A549 (cell line): ENCODE measurements at regions not wholly inside any gene's neighbourhood (a gene's known extent, or its start where the extent isn't known, plus 50 kb on each side); places are given as distances from the start of the nearest gene placed in this dataset.

Source experiments
- ATAC-seq, 2 experiments: fragments of 200-7000 bp in 1 of 2; fragments of >200 bp in 1 of 2; cut with Nextera tagmentation in 1 of 2; cut with Tn5 transposase in 1 of 2; 3 replicates each; pipeline versions ENCODE4 v1.8.0 to v1.9.1; 2018 to 2020; ENCODE audit warnings: mild to moderate bottlenecking in 1 of 2, moderate library complexity in 1 of 2
- CTCF ChIA-PET: fragments of 300-600 bp; sonication (Branson Sonifier 250); formaldehyde crosslinking; extraction: SDS; loops from one replicate; lab custom pipeline; 2021; ENCODE audit warnings: antibody characterized with exemption, inconsistent platforms; lab: Yijun Ruan, JAX
- POLR2A ChIA-PET: fragments of 350-600 bp; formaldehyde crosslinking; extraction: SDS; loops from one replicate; lab custom pipeline; 2021; ENCODE audit warnings: antibody characterized with exemption, inconsistent platforms; lab: Yijun Ruan, JAX
- DNase-seq, 2 experiments: peaks; one replicate each; pipeline versions ENCODE4 v3.0.0 to v3.0.0-alpha.2; 2011 to 2016; ENCODE audit warnings: low read depth in 1 of 2, low spot score in 1 of 2
- FAIRE-seq: peaks from 2 replicates; lab custom pipeline; 2011; peaks lifted over from hg19 to GRCh38; lab: Jason Lieb, UNC
- H3K27ac ChIP-seq, 2 experiments: fragments of >200 bp; sonication (Bioruptor Twin); formaldehyde crosslinking; 3 replicates each; pipeline ENCODE4 v1.5.1; 2016 to 2017
- H3K4me1 ChIP-seq: fragments of >200 bp; sonication (Bioruptor Twin); formaldehyde crosslinking; 3 replicates; pipeline ENCODE4 v1.6.1; 2016
- H3K4me2 ChIP-seq: fragments of >200 bp; sonication (Bioruptor Twin); formaldehyde crosslinking; 3 replicates; pipeline ENCODE4 v1.6.1; 2016
- H3K4me3 ChIP-seq: fragments of >200 bp; sonication (Bioruptor Twin); formaldehyde crosslinking; 3 replicates; pipeline ENCODE4 v1.5.1; 2016
- H3K9me3 ChIP-seq: fragments of >200 bp; sonication (Bioruptor Twin); formaldehyde crosslinking; 3 replicates; pipeline ENCODE4 v1.6.1; 2016
- ATOH8 ChIP-seq: fragments of 250-450 bp; sonication (Bioruptor Pico); IDR thresholded peaks from 2 replicates; pipeline ENCODE4 v1.5.0; 2020; ENCODE audit warnings: low read depth, mild to moderate bottlenecking, moderate library complexity
- BHLHE40 ChIP-seq: IDR thresholded peaks from 2 replicates; pipeline ENCODE4 v1.6.1; 2012; ENCODE audit warnings: low read depth, low read length, inconsistent platforms
- CBX8 ChIP-seq: fragments of 200-600 bp; sonication (generic); IDR thresholded peaks from 2 replicates; pipeline ENCODE4 v1.6.1; 2016
- CHD2 ChIP-seq: fragments of 150-350 bp; IDR thresholded peaks from 2 replicates; pipeline ENCODE4 v1.6.1; 2014; ENCODE audit warnings: low read length; ENCODE audit not compliant: partially characterized antibody
- EHMT2 ChIP-seq: fragments of 200-600 bp; sonication (generic); IDR thresholded peaks from 2 replicates; pipeline ENCODE4 v1.6.1; 2016; ENCODE audit warnings: antibody characterized with exemption, low read depth, mild to moderate bottlenecking, moderate library complexity
- FOXS1 ChIP-seq: fragments of 250-450 bp; sonication (Bioruptor Pico); IDR thresholded peaks from 2 replicates; pipeline ENCODE4 v1.5.0; 2020; ENCODE audit warnings: mild to moderate bottlenecking, moderate library complexity
- GATA3 ChIP-seq: IDR thresholded peaks from 2 replicates; pipeline ENCODE4 v1.6.1; 2012; ENCODE audit warnings: borderline replicate concordance
- HOXB13 ChIP-seq: fragments of 250-450 bp; sonication (Bioruptor Pico); IDR thresholded peaks from 2 replicates; pipeline ENCODE4 v1.5.0; 2020; ENCODE audit warnings: low read depth, mild to moderate bottlenecking, moderate library complexity
- HOXB5 ChIP-seq: fragments of 250-450 bp; sonication (Bioruptor Pico); IDR thresholded peaks from 2 replicates; pipeline ENCODE4 v1.5.0; 2020; ENCODE audit warnings: mild to moderate bottlenecking, moderate library complexity
- JUN ChIP-seq, 2 experiments: fragments of >200 bp; sonication (Bioruptor Twin); formaldehyde crosslinking; IDR thresholded peaks; 2 replicates in 1 of 2; 3 replicates in 1 of 2; pipeline ENCODE4 v1.6.1; 2016 to 2017
- MAZ ChIP-seq: fragments of 150-350 bp; IDR thresholded peaks from 2 replicates; pipeline ENCODE4 v1.6.1; 2014; ENCODE audit warnings: antibody characterized with exemption, low read depth, low read length, borderline replicate concordance
- NFE2L2 ChIP-seq: fragments of 150-350 bp; conservative IDR thresholded peaks from 2 replicates; pipeline ENCODE4 v1.6.1; 2014; ENCODE audit warnings: low read length
- PBX3 ChIP-seq: IDR thresholded peaks from 2 replicates; pipeline ENCODE4 v1.6.1; 2012
- POLR2AphosphoS2 ChIP-seq: conservative IDR thresholded peaks from 2 replicates; pipeline ENCODE4 v1.6.1; 2012; ENCODE audit warnings: low read length, improper control_type of control experiment, inconsistent platforms
- RCOR1 ChIP-seq: fragments of 150-350 bp; IDR thresholded peaks from 2 replicates; pipeline ENCODE4 v1.6.1; 2014; ENCODE audit warnings: antibody characterized with exemption, low read length, low read depth
- RNF2 ChIP-seq: fragments of 200-600 bp; sonication (generic); IDR thresholded peaks from 2 replicates; pipeline ENCODE4 v1.6.1; 2016; ENCODE audit warnings: low read depth, mild to moderate bottlenecking, antibody characterized with exemption, moderate library complexity, borderline replicate concordance
- ZC3H11A ChIP-seq: fragments of 450-650 bp; IDR thresholded peaks from 2 replicates; pipeline ENCODE4 v1.6.1; 2014; ENCODE audit warnings: antibody characterized with exemption, mild to moderate bottlenecking
- ZSCAN20 ChIP-seq: fragments of 250-450 bp; sonication (Bioruptor Pico); IDR thresholded peaks from 2 replicates; pipeline ENCODE4 v1.8.0; 2022; ENCODE audit warnings: mild to moderate bottlenecking, moderate library complexity
- WGBS: methylation state at CpG from one replicate; pipeline ENCODE4 v1.1.6; 2017; ENCODE audit errors: missing lambda C conversion rate; 5-methylcytosine and 5-hydroxymethylcytosine counted together
- TF ChIP-seq, protein P1 (sequence below): fragments of 200-600 bp; sonication (generic); IDR thresholded peaks from 2 replicates; pipeline ENCODE4 v1.6.1; 2016; ENCODE audit warnings: antibody characterized with exemption, mild to moderate bottlenecking, moderate library complexity
- TF ChIP-seq, protein P2 (sequence below): fragments of >200 bp; sonication (Bioruptor Twin); formaldehyde crosslinking; IDR thresholded peaks from 3 replicates; pipeline ENCODE4 v1.6.1; 2016

- TF ChIP-seq HOXB5 (CRISPR knock-in tag), result no peak
- TF ChIP-seq RNF2, result no peak
- no peak for TF ChIP-seq CBX8
- TF ChIP-seq ZC3H11A, result no peak
- no peak for TF ChIP-seq ZSCAN20
- TF ChIP-seq CHD2, result no peak
- TF ChIP-seq FOXS1, result no peak
- no peak for TF ChIP-seq EHMT2
- TF ChIP-seq BHLHE40, result no peak
- TF ChIP-seq, protein P1, sequence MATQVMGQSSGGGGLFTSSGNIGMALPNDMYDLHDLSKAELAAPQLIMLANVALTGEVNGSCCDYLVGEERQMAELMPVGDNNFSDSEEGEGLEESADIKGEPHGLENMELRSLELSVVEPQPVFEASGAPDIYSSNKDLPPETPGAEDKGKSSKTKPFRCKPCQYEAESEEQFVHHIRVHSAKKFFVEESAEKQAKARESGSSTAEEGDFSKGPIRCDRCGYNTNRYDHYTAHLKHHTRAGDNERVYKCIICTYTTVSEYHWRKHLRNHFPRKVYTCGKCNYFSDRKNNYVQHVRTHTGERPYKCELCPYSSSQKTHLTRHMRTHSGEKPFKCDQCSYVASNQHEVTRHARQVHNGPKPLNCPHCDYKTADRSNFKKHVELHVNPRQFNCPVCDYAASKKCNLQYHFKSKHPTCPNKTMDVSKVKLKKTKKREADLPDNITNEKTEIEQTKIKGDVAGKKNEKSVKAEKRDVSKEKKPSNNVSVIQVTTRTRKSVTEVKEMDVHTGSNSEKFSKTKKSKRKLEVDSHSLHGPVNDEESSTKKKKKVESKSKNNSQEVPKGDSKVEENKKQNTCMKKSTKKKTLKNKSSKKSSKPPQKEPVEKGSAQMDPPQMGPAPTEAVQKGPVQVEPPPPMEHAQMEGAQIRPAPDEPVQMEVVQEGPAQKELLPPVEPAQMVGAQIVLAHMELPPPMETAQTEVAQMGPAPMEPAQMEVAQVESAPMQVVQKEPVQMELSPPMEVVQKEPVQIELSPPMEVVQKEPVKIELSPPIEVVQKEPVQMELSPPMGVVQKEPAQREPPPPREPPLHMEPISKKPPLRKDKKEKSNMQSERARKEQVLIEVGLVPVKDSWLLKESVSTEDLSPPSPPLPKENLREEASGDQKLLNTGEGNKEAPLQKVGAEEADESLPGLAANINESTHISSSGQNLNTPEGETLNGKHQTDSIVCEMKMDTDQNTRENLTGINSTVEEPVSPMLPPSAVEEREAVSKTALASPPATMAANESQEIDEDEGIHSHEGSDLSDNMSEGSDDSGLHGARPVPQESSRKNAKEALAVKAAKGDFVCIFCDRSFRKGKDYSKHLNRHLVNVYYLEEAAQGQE, result no peak
- TF ChIP-seq HOXB13 (CRISPR knock-in tag), result no peak
- no peak for TF ChIP-seq ATOH8 (CRISPR knock-in tag)
- Histone ChIP-seq H3K27ac (no peak overlapping the region), H3K4me3 (no peak overlapping the region), H3K9me3 (no peaks in the 10 kb centered on the region; the same call in 2 of the 3 replicates), H3K4me1 (no peaks in the 10 kb centered on the region), H3K4me2 (no peak overlapping the region)
- no peak for ATAC-seq
- ChIA-PET POLR2A (no interaction called here), CTCF (no interaction called here)
- peak; percentile 23 for FAIRE-seq
- no peak for DNase-seq
- 3% methylated on average over 7 of the region's 7 CpGs for WGBS
Observed at GRCh38 chr17:13266606-13267005, 248.8 kb upstream of the ELAC2 start.

DNA sequence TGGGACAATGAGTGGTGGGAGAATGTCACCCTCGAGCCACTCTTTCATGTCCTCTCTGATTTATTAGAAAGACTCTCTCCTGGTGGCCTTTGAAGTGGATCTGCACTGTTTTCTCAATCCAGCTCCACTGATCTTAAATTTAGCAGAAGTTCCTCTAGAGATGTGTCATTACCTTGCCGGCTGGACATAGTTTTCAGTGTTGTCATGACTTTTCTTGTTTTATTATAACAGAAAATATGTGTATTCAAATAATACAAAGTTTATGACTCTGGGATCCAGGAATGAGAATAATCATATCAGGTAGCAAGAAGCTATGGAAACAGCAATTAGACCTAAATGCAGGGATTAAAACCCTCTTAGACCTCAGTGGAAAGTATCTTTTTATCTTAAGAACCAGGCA lies 247.5 kb upstream of the ELAC2 start:
- H3K27ac ChIP-seq, result no peak overlapping the region
- ChIA-PET CTCF (interaction anchor here (1.3 kb wide), 1 partner anchor 235 kb away, joined by 3 read pairs; no protein-coding TSS in a partner anchor), POLR2A (no interaction called here)
- TF ChIP-seq EHMT2, result no peak
- TF ChIP-seq PBX3, result no peak
- no peak for TF ChIP-seq MAZ
- no peak for TF ChIP-seq NFE2L2
- TF ChIP-seq HOXB5 (CRISPR knock-in tag), result no peak
- TF ChIP-seq POLR2AphosphoS2, result no peak
- no peak for DNase-seq
- H3K4me2 ChIP-seq, result no peak overlapping the region
- 25% methylated on average over 2 of the region's 2 CpGs for WGBS
- H3K4me3 ChIP-seq, result no peak overlapping the region
- H3K9me3 ChIP-seq, result no peaks in the 10 kb centered on the region; the same call in 2 of the 3 replicates
- no peak for ATAC-seq
- FAIRE-seq, result no peak
- no peaks in the 10 kb centered on the region for H3K4me1 ChIP-seq

- POLR2A ChIA-PET, result no interaction called here
- Histone ChIP-seq H3K4me1 (no peaks in the 10 kb centered on the region), H3K9me3 (no peaks in the 10 kb centered on the region; the same call in 2 of the 3 replicates)
- DNase-seq, result no peak
- TF ChIP-seq RCOR1, result no peak
- TF ChIP-seq GATA3, result no peak
- no peak for TF ChIP-seq HOXB5 (CRISPR knock-in tag)
- TF ChIP-seq, protein P2, sequence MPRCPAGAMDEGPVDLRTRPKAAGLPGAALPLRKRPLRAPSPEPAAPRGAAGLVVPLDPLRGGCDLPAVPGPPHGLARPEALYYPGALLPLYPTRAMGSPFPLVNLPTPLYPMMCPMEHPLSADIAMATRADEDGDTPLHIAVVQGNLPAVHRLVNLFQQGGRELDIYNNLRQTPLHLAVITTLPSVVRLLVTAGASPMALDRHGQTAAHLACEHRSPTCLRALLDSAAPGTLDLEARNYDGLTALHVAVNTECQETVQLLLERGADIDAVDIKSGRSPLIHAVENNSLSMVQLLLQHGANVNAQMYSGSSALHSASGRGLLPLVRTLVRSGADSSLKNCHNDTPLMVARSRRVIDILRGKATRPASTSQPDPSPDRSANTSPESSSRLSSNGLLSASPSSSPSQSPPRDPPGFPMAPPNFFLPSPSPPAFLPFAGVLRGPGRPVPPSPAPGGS, result no peak
- no peak for TF ChIP-seq JUN (IDR thresholded peaks at IDR 0.05)
- TF ChIP-seq, all 56 proteins: peak for 0
- FAIRE-seq (no peak), ATAC-seq (no peak)
- no peak overlapping the region for H3K4me3 ChIP-seq
- CTCF ChIA-PET, result interaction anchor here (0.8 to 0.9 kb wide), 2 partner anchors 11 to 26 kb away, joined by 3 read pairs; no protein-coding TSS in a partner anchor
- H3K4me2 ChIP-seq, result no peak overlapping the region
- no peak overlapping the region for H3K27ac ChIP-seq
- 31% methylated on average over 4 of the region's 4 CpGs for WGBS
Observed at GRCh38 chr17:13263746-13264145, 245.9 kb upstream of the ELAC2 start.
